ENCODE measurements at regions not wholly inside any gene's neighbourhood (a gene's known extent, or its start where the extent isn't known, plus 50 kb on each side); places are given as distances from the start of the nearest gene placed in this dataset.

DNA sequence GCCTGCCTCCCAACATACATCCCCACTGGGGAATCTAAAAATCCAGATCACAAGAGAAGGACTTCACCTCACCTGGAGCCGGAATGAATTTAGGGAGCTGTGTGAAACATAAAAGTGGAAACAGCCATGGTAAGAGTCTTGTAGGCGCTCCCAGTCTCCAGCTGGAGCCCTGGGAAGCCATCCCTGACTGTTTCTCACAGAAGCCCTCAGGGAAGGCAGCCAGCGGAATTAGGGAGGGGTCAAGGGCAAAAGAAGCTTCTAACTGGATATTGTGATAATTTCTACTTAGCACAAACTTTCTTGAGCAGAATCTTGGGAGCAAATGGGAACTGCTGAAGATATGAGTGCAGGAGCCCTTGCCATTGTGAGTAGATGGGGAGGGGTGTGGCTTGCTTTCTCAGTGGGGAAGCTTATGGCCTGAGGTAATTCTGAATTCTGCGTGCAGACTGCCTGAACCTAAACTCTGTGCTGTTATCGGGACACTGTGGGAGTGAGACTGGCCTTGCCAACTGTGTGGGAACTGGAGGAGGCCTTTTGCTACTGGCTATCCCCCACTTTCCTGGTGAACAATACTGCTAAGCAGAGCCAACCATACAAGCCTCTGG, 174.4 kb upstream of the SMC2 start:
- no peak for TF ChIP-seq ZNF660 (CRISPR knock-in tag; IDR thresholded peaks at IDR 0.05; ENCODE audit: borderline replicate concordance, low read depth)
- TF ChIP-seq CTCF (CRISPR knock-in tag; IDR thresholded peaks at IDR 0.05) = no peak
- TF ChIP-seq MAZ (IDR thresholded peaks at IDR 0.05; ENCODE audit: borderline replicate concordance, low read depth, low read length) = no peak
- TF ChIP-seq MAZ (CRISPR knock-in tag; IDR thresholded peaks at IDR 0.05; ENCODE audit: low read depth) = no peak
- TF ChIP-seq FOXM1 (CRISPR knock-in tag; IDR thresholded peaks at IDR 0.05) = no peak
- TF ChIP-seq IKZF1 (IDR thresholded peaks at IDR 0.05) = no peak
- no peak for TF ChIP-seq ZNF629 (CRISPR knock-in tag; conservative IDR thresholded peaks at IDR 0.05)
